ENCODE measurements at regions not wholly inside any gene's neighbourhood (a gene's known extent, or its start where the extent isn't known, plus 50 kb on each side); places are given as distances from the start of the nearest gene placed in this dataset.

- no peak for TF ChIP-seq EP300 (IDR thresholded peaks at IDR 0.05; ENCODE audit: borderline replicate concordance)
Observed at GRCh38 chr1:229874136-229874535, 192.9 kb upstream of the GALNT2 start.

DNA sequence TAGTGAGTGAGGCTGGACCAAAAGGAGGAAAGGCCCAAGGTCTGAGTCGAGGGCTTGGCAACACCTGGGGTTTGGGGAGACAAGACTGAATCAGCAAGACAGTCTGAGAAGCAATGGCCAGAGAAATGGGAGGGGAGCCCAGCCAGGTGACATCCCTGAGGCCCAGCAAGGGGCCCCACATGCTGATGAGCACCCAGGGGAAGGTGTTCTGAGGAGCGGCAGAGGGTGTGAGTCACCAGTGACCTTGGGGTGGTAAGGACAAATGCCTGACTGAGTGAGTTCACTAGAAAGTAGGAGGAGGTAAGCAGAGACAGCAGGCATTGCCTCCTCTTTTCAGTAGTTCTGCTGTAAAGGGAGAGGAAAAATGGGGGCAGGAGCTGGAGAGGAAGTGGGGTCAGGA, 192.4 kb upstream of the GALNT2 start:
- TF ChIP-seq YY1 (IDR thresholded peaks at IDR 0.05; ENCODE audit: low read depth) (no peak), EP300 (IDR thresholded peaks at IDR 0.05; ENCODE audit: borderline replicate concordance) (no peak), TCF12 (IDR thresholded peaks at IDR 0.05; ENCODE audit: low read depth) (no peak), NFIC (IDR thresholded peaks at IDR 0.05) (no peak), CREB1 (IDR thresholded peaks at IDR 0.05; ENCODE audit: low read depth) (no peak), TEAD4 (IDR thresholded peaks at IDR 0.05) (no peak), ZBTB7A (IDR thresholded peaks at IDR 0.05; ENCODE audit: low read depth) (no peak), EGR1 (IDR thresholded peaks at IDR 0.05) (no peak), TAF1 (IDR thresholded peaks at IDR 0.05; ENCODE audit: low read depth) (no peak), RAD21 (IDR thresholded peaks at IDR 0.05; ENCODE audit: low read depth) (no peak), CEBPB (IDR thresholded peaks at IDR 0.05) (no peak), USF1 (IDR thresholded peaks at IDR 0.05) (no peak), FOXM1 (IDR thresholded peaks at IDR 0.05; ENCODE audit: borderline replicate concordance, low read depth) (no peak)
- TF ChIP-seq, protein P1, sequence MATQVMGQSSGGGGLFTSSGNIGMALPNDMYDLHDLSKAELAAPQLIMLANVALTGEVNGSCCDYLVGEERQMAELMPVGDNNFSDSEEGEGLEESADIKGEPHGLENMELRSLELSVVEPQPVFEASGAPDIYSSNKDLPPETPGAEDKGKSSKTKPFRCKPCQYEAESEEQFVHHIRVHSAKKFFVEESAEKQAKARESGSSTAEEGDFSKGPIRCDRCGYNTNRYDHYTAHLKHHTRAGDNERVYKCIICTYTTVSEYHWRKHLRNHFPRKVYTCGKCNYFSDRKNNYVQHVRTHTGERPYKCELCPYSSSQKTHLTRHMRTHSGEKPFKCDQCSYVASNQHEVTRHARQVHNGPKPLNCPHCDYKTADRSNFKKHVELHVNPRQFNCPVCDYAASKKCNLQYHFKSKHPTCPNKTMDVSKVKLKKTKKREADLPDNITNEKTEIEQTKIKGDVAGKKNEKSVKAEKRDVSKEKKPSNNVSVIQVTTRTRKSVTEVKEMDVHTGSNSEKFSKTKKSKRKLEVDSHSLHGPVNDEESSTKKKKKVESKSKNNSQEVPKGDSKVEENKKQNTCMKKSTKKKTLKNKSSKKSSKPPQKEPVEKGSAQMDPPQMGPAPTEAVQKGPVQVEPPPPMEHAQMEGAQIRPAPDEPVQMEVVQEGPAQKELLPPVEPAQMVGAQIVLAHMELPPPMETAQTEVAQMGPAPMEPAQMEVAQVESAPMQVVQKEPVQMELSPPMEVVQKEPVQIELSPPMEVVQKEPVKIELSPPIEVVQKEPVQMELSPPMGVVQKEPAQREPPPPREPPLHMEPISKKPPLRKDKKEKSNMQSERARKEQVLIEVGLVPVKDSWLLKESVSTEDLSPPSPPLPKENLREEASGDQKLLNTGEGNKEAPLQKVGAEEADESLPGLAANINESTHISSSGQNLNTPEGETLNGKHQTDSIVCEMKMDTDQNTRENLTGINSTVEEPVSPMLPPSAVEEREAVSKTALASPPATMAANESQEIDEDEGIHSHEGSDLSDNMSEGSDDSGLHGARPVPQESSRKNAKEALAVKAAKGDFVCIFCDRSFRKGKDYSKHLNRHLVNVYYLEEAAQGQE (IDR thresholded peaks at IDR 0.05; ENCODE audit: low read depth): no peak
- TF ChIP-seq, protein P2, sequence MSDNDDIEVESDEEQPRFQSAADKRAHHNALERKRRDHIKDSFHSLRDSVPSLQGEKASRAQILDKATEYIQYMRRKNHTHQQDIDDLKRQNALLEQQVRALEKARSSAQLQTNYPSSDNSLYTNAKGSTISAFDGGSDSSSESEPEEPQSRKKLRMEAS (IDR thresholded peaks at IDR 0.05): no peak

GRCh38 chr1:229875086-229875485, 192.0 kb upstream of the GALNT2 start:
- no peak for TF ChIP-seq RAD21 (IDR thresholded peaks at IDR 0.05; ENCODE audit: low read depth)
- TF ChIP-seq TEAD4 (IDR thresholded peaks at IDR 0.05): no peak
- TF ChIP-seq EGR1 (IDR thresholded peaks at IDR 0.05): no peak
- no peak for TF ChIP-seq CEBPB (IDR thresholded peaks at IDR 0.05)
- no peak for TF ChIP-seq TAF1 (IDR thresholded peaks at IDR 0.05; ENCODE audit: low read depth)
- TF ChIP-seq CREB1 (IDR thresholded peaks at IDR 0.05; ENCODE audit: low read depth): no peak
- no peak for TF ChIP-seq EP300 (IDR thresholded peaks at IDR 0.05; ENCODE audit: borderline replicate concordance)
- no peak for TF ChIP-seq NFIC (IDR thresholded peaks at IDR 0.05)
- TF ChIP-seq, protein P1 (IDR thresholded peaks at IDR 0.05; ENCODE audit: low read depth): no peak
- TF ChIP-seq TCF12 (IDR thresholded peaks at IDR 0.05; ENCODE audit: low read depth): no peak
- no peak for TF ChIP-seq ZBTB7A (IDR thresholded peaks at IDR 0.05; ENCODE audit: low read depth)
- no peak for TF ChIP-seq YY1 (IDR thresholded peaks at IDR 0.05; ENCODE audit: low read depth)
- no peak for TF ChIP-seq USF1 (IDR thresholded peaks at IDR 0.05)
- TF ChIP-seq, protein P2 (IDR thresholded peaks at IDR 0.05): no peak
- TF ChIP-seq FOXM1 (IDR thresholded peaks at IDR 0.05; ENCODE audit: borderline replicate concordance, low read depth): no peak

GRCh38 chr1:229879746-229880145, 187.3 kb upstream of the GALNT2 start:
- TF ChIP-seq, protein P1 (IDR thresholded peaks at IDR 0.05; ENCODE audit: low read depth): no peak
- TF ChIP-seq EGR1 (IDR thresholded peaks at IDR 0.05) (no peak), FOXM1 (IDR thresholded peaks at IDR 0.05; ENCODE audit: borderline replicate concordance, low read depth) (no peak), USF1 (IDR thresholded peaks at IDR 0.05) (no peak), TEAD4 (IDR thresholded peaks at IDR 0.05) (no peak), RAD21 (IDR thresholded peaks at IDR 0.05; ENCODE audit: low read depth) (no peak), CREB1 (IDR thresholded peaks at IDR 0.05; ENCODE audit: low read depth) (no peak), TCF12 (IDR thresholded peaks at IDR 0.05; ENCODE audit: low read depth) (no peak)
- TF ChIP-seq, protein P2 (IDR thresholded peaks at IDR 0.05): no peak
